Glomerular endothelial cell (primary cell): ENCODE measurements at regions not wholly inside any gene's neighbourhood (a gene's known extent, or its start where the extent isn't known, plus 50 kb on each side); places are given as distances from the start of the nearest gene placed in this dataset.

Experiments used
- DNase-seq: peaks from one replicate; pipeline ENCODE4 v3.0.0-alpha.2; 2011; ENCODE audit warnings: low read depth, low spot score; ENCODE audit errors: extremely low read depth

- peak; percentile 86 for DNase-seq
Observed at GRCh38 chr2:9106338-9107167, 100.1 kb upstream of the ASAP2 start.

- DNase-seq = no peak
Observed at GRCh38 chr2:9105601-9106337, 100.8 kb upstream of the ASAP2 start.

GRCh38 chr2:9103663-9104277, 100.3 kb upstream of the MBOAT2 start:
- DNase-seq = no peak

GRCh38 chr2:9102861-9103662, 99.6 kb upstream of the MBOAT2 start:
- DNase-seq = no peak

GRCh38 chr2:9101763-9102425, 98.4 kb upstream of the MBOAT2 start:
- no peak for DNase-seq

GRCh38 chr2:9100080-9100876, 96.8 kb upstream of the MBOAT2 start:
- DNase-seq = no peak

GRCh38 chr2:9099341-9099751, 95.9 kb upstream of the MBOAT2 start:
- DNase-seq = no peak

GRCh38 chr2:9097892-9098291, 94.4 kb upstream of the MBOAT2 start:
- DNase-seq = no peak

- DNase-seq = no peak
Observed at GRCh38 chr2:9097239-9097638, 93.8 kb upstream of the MBOAT2 start.

GRCh38 chr2:9096761-9097160, 93.3 kb upstream of the MBOAT2 start:
- DNase-seq = no peak

- DNase-seq = no peak
Observed at GRCh38 chr2:9095690-9096089, 92.2 kb upstream of the MBOAT2 start.

- DNase-seq = no peak
Observed at GRCh38 chr2:9095226-9095625, 91.7 kb upstream of the MBOAT2 start.

- DNase-seq = no peak
Observed at GRCh38 chr2:9094117-9094516, 90.6 kb upstream of the MBOAT2 start.

- DNase-seq = no peak
Observed at GRCh38 chr2:9093324-9093723, 89.8 kb upstream of the MBOAT2 start.

GRCh38 chr2:9092383-9093282, 89.1 kb upstream of the MBOAT2 start:
- no peak for DNase-seq

- DNase-seq = no peak
Observed at GRCh38 chr2:9091811-9092210, 88.3 kb upstream of the MBOAT2 start.

GRCh38 chr2:9089831-9090230, 86.3 kb upstream of the MBOAT2 start:
- DNase-seq = no peak

GRCh38 chr2:9087121-9087681, 83.7 kb upstream of the MBOAT2 start:
- DNase-seq = no peak
